SK-N-SH (cell line): ENCODE measurements at regions not wholly inside any gene's neighbourhood (a gene's known extent, or its start where the extent isn't known, plus 50 kb on each side); places are given as distances from the start of the nearest gene placed in this dataset.

Experiments used
- CTCF ChIA-PET: fragments of 300-600, 350-600 bp; formaldehyde crosslinking; extraction: SDS; loops from one replicate; lab custom pipeline; 2021; lab: Yijun Ruan, JAX
- POLR2A ChIA-PET: fragments of 350-600 bp; sonication (Branson Sonifier 250); formaldehyde crosslinking; extraction: SDS; loops from one replicate; lab custom pipeline; 2020; ENCODE audit warnings: antibody characterized with exemption, inconsistent platforms; lab: Yijun Ruan, JAX
- DNase-seq: peaks from one replicate; pipeline ENCODE4 v3.0.0; 2012
- H2AFZ ChIP-seq: fragments of 200-600 bp; sonication (generic); 2 replicates; pipeline ENCODE4 v1.8.1; 2016; ENCODE audit warnings: antibody characterized with exemption, mild to moderate bottlenecking, low read depth
- H3F3A ChIP-seq: fragments of 200-600 bp; sonication (generic); replicated peaks from 2 replicates; pipeline ENCODE3; 2016; ENCODE audit warnings: antibody characterized with exemption, mild to moderate bottlenecking; ENCODE audit not compliant: insufficient read depth
- H3K27ac ChIP-seq, 2 experiments: fragments of 200-500 bp in 1 of 2; fragments of 200-600 bp in 1 of 2; sonication (Bioruptor generic) in 1 of 2; sonication (generic), shearing (Covaris generic) in 1 of 2; 2 replicates each; pipeline versions ENCODE4 v1.5.1 to v1.6.1; 2014 to 2016; ENCODE audit warnings: low read depth in 2 of 2, inconsistent platforms in 1 of 2, low read length in 1 of 2, mild to moderate bottlenecking in 1 of 2, mixed read lengths in 1 of 2
- H3K27me3 ChIP-seq: fragments of 200-600 bp; sonication (generic), shearing (Covaris generic); 2 replicates; pipeline ENCODE4 v1.6.1; 2016; ENCODE audit warnings: mixed run types; ENCODE audit not compliant: insufficient read depth
- H3K36me3 ChIP-seq, 2 experiments: fragments of 200-500 bp in 1 of 2; fragments of 200-600 bp in 1 of 2; sonication (Bioruptor generic) in 1 of 2; sonication (generic) in 1 of 2; replicated peaks in 1 of 2; 2 replicates each; pipeline versions ENCODE3 to v1.5.1; 2014 to 2016; ENCODE audit warnings: low read length in 1 of 2, mild to moderate bottlenecking in 1 of 2; ENCODE audit not compliant: insufficient read depth in 2 of 2, control insufficient read depth in 1 of 2
- H3K4me1 ChIP-seq, 2 experiments: fragments of 200-500 bp in 1 of 2; fragments of 200-600 bp in 1 of 2; sonication (Bioruptor generic) in 1 of 2; sonication (generic), shearing (Covaris generic) in 1 of 2; 2 replicates each; pipeline versions ENCODE4 v1.5.1 to v1.6.1; 2014 to 2016; ENCODE audit warnings: low read depth in 1 of 2, low read length in 1 of 2, mixed run types in 1 of 2; ENCODE audit not compliant: insufficient read depth in 2 of 2, control insufficient read depth in 1 of 2
- H3K4me2 ChIP-seq: fragments of 200-600 bp; sonication (generic), shearing (Covaris generic); 2 replicates; pipeline ENCODE4 v1.6.1; 2017; ENCODE audit warnings: mixed run types
- H3K4me3 ChIP-seq, 2 experiments: fragments of 200-500 bp in 1 of 2; fragments of 200-600 bp in 1 of 2; sonication (Bioruptor generic) in 1 of 2; sonication (generic), shearing (Covaris generic) in 1 of 2; 2 replicates each; pipeline versions ENCODE4 v1.5.1 to v1.8.1; 2014 to 2016; ENCODE audit warnings: low read depth in 2 of 2, inconsistent platforms in 1 of 2, low read length in 1 of 2, mild to moderate bottlenecking in 1 of 2, mixed read lengths in 1 of 2, moderate library complexity in 1 of 2
- H3K79me2 ChIP-seq: fragments of 200-600 bp; sonication (generic); 2 replicates; pipeline ENCODE4 v1.8.1; 2017; ENCODE audit warnings: mild to moderate bottlenecking; ENCODE audit not compliant: insufficient read depth
- H3K9ac ChIP-seq: fragments of 200-600 bp; sonication (generic); 2 replicates; pipeline ENCODE4 v1.6.1; 2017; ENCODE audit warnings: mixed run types
- H3K9me2 ChIP-seq: fragments of 200-600 bp; sonication (generic); 2 replicates; pipeline ENCODE4 v1.6.1; 2017; ENCODE audit warnings: mixed run types
- H3K9me3 ChIP-seq: fragments of 200-600 bp; sonication (generic); 2 replicates; pipeline ENCODE4 v1.6.1; 2017; ENCODE audit warnings: mixed run types, mild to moderate bottlenecking, moderate library complexity
- H4K20me1 ChIP-seq: fragments of 200-600 bp; sonication (generic); 2 replicates; pipeline ENCODE4 v1.6.1; 2017; ENCODE audit warnings: mild to moderate bottlenecking, mixed run types; ENCODE audit not compliant: insufficient read depth
- CHD2 ChIP-seq: fragments of 150-350 bp; IDR thresholded peaks from 2 replicates; pipeline ENCODE4 v1.6.1; 2018; ENCODE audit warnings: low read length; ENCODE audit not compliant: partially characterized antibody
- CTCF ChIP-seq: fragments of 200-600 bp; sonication (generic); IDR thresholded peaks from 2 replicates; pipeline ENCODE4 v1.6.1; 2017; ENCODE audit warnings: antibody characterized with exemption, mild to moderate bottlenecking, moderate library complexity
- ELF1 ChIP-seq: IDR thresholded peaks from 2 replicates; pipeline ENCODE4 v1.4.0; 2012
- EZH2phosphoT487 ChIP-seq: fragments of 200-600 bp; sonication (generic); IDR thresholded peaks from 2 replicates; pipeline ENCODE4 v1.6.1; 2017; ENCODE audit warnings: low read depth, mixed run types, mild to moderate bottlenecking, antibody characterized with exemption, moderate library complexity, borderline replicate concordance
- FOSL2 ChIP-seq: IDR thresholded peaks from 2 replicates; pipeline ENCODE4 v1.4.0; 2012; ENCODE audit warnings: low read depth, mild to moderate bottlenecking, moderate library complexity, borderline replicate concordance
- FOXM1 ChIP-seq: IDR thresholded peaks from 2 replicates; pipeline ENCODE4 v1.4.0; 2012; ENCODE audit warnings: low read depth, mild to moderate bottlenecking
- GABPA ChIP-seq: IDR thresholded peaks from 2 replicates; pipeline ENCODE4 v1.4.0; 2012; ENCODE audit warnings: low read depth, mild to moderate bottlenecking
- IRF3 ChIP-seq: fragments of 150-350 bp; IDR thresholded peaks from 2 replicates; pipeline ENCODE4 v1.6.1; 2016; ENCODE audit warnings: mild to moderate bottlenecking, low read depth, low read length
- JUND ChIP-seq: IDR thresholded peaks from 2 replicates; pipeline ENCODE4 v1.4.0; 2012
- MXI1 ChIP-seq: IDR thresholded peaks from 2 replicates; pipeline ENCODE4 v1.6.1; 2012; ENCODE audit warnings: mild to moderate bottlenecking, low read depth, low read length, improper control_type of control experiment
- POLR2AphosphoS5 ChIP-seq: IDR thresholded peaks from 2 replicates; pipeline ENCODE4 v1.6.1; 2012; ENCODE audit warnings: low read depth, low read length
- RCOR1 ChIP-seq: fragments of 150-350 bp; IDR thresholded peaks from 2 replicates; pipeline ENCODE4 v1.6.1; 2017; ENCODE audit warnings: antibody characterized with exemption, low read length
- RFX5 ChIP-seq: IDR thresholded peaks from 2 replicates; pipeline ENCODE4 v1.6.1; 2012; ENCODE audit warnings: mild to moderate bottlenecking, improper control_type of control experiment, low read length
- TCF12 ChIP-seq: IDR thresholded peaks from 2 replicates; pipeline ENCODE4 v1.4.0; 2012
- TEAD4 ChIP-seq: IDR thresholded peaks from 2 replicates; pipeline ENCODE4 v1.4.0; 2012; ENCODE audit warnings: mild to moderate bottlenecking, borderline replicate concordance; ENCODE audit not compliant: insufficient read depth
- YY1 ChIP-seq: IDR thresholded peaks from 2 replicates; pipeline ENCODE4 v1.4.0; 2012; ENCODE audit warnings: low read depth, mild to moderate bottlenecking
- WGBS: methylation state at CpG from one replicate; pipeline ENCODE4 v1.1.6; 2017; ENCODE audit warnings: low lambda C conversion rate; 5-methylcytosine and 5-hydroxymethylcytosine counted together
- TF ChIP-seq, protein P1 (sequence below): IDR thresholded peaks from 2 replicates; pipeline ENCODE4 v1.4.0; 2012; ENCODE audit warnings: low read depth

DNA sequence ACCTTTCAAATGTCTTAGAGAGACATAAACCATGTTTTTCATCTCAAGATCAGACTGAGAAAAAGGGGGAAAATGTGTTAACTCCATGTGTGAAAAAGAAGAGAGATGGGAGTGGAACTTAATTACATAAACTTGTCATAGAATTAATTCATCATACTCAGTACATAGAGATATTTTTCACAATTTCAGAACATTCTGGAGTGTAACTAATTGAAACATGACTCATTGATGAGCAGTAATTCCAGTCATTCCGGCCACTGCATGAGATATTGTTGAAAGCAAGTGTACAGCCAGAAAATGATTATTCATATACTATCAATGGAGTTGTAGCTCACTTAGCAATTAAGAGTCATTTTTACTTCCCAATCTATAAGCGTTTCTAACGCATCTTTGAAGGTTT lies 739.3 kb downstream of the LTN1 start:
- H3K9ac ChIP-seq: no peak overlapping the region
- H3K4me2 ChIP-seq: no peak overlapping the region
- H3K9me3 ChIP-seq: no peaks in the 10 kb centered on the region; the same call in 1 of the 2 replicates
- CTCF ChIA-PET: no interaction called here
- no peak for DNase-seq
- no peaks in the 10 kb centered on the region for H3K36me3 ChIP-seq
- no peaks in the 10 kb centered on the region for H3K27me3 ChIP-seq
- no peaks in the 10 kb centered on the region for H3F3A ChIP-seq
- H3K79me2 ChIP-seq: no peaks in the 10 kb centered on the region
- peaks cover 12 to 14% of the 10 kb centered on the region in 2 experiments; a peak in 3 of 4 replicates for H3K4me1 ChIP-seq
- POLR2A ChIA-PET: no interaction called here
- H2AFZ ChIP-seq: peak overlapping the region; percentile 41; the same call in 1 of the 2 replicates
- peak overlapping the region in 1 of 2 experiments; percentile 97; a peak in 1 of 4 replicates for H3K27ac ChIP-seq
- WGBS: 65% methylated on average over 3 of the region's 3 CpGs
- TF ChIP-seq RFX5 (no peak), FOSL2 (peak; percentile 49; the same call in 1 of the 2 replicates), FOXM1 (no peak), TCF12 (0 out of 2 replicates have a peak, but pooled peaks have one; percentile 5), GABPA (no peak), JUND (peak; percentile 43; the same call in 1 of the 2 replicates)
- TF ChIP-seq, protein P1, sequence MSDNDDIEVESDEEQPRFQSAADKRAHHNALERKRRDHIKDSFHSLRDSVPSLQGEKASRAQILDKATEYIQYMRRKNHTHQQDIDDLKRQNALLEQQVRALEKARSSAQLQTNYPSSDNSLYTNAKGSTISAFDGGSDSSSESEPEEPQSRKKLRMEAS: no peak
- H4K20me1 ChIP-seq: no peaks in the 10 kb centered on the region
- no peak overlapping the region for H3K4me3 ChIP-seq
- 0 out of 2 replicates have a peak, but pooled peaks cover 4% of the 10 kb centered on the region for H3K9me2 ChIP-seq

- WGBS: 70% methylated on average over 2 of the region's 2 CpGs
- ChIA-PET POLR2A (no interaction called here), CTCF (interaction anchor here (1.1 kb wide), 1 partner anchor 83 kb away, joined by 4 read pairs; no protein-coding TSS in a partner anchor)
- Histone ChIP-seq H3F3A (no peaks in the 10 kb centered on the region), H3K9me3 (no peaks in the 10 kb centered on the region; the same call in 1 of the 2 replicates), H3K79me2 (no peaks in the 10 kb centered on the region), H3K27ac (peak overlapping the region in 1 of 2 experiments; percentile 97; a peak in 1 of 4 replicates), H2AFZ (0 out of 2 replicates have a peak overlapping the region, but pooled peaks have one; percentile 41), H3K4me2 (no peak overlapping the region), H3K9ac (no peak overlapping the region), H3K9me2 (0 out of 2 replicates have a peak, but pooled peaks cover 4% of the 10 kb centered on the region), H3K4me3 (no peak overlapping the region), H3K27me3 (no peaks in the 10 kb centered on the region), H3K36me3 (no peaks in the 10 kb centered on the region), H4K20me1 (no peaks in the 10 kb centered on the region), H3K4me1 (peaks cover 12 to 14% of the 10 kb centered on the region in 2 experiments; a peak in 3 of 4 replicates)
- no peak for DNase-seq
- no peak for TF ChIP-seq MXI1
These were observed 739.7 kb downstream of the LTN1 start for GRCh38 chr21:28252928-28253327.

GRCh38 chr21:28250946-28251345 lies 741.7 kb downstream of the LTN1 start:
- DNase-seq: no peak
- CTCF ChIA-PET: no interaction called here
- no peaks in the 10 kb centered on the region for H3K79me2 ChIP-seq
- H4K20me1 ChIP-seq: no peaks in the 10 kb centered on the region
- H3K36me3 ChIP-seq: no peaks in the 10 kb centered on the region
- H2AFZ ChIP-seq: no peak overlapping the region
- WGBS: 83% methylated on average over 4 of the region's 4 CpGs
- H3K4me2 ChIP-seq: no peak overlapping the region
- no peak overlapping the region for H3K27ac ChIP-seq
- no peak overlapping the region for H3K9ac ChIP-seq
- H3K9me3 ChIP-seq: no peaks in the 10 kb centered on the region; the same call in 1 of the 2 replicates
- TF ChIP-seq TEAD4 (no peak), FOSL2 (no peak), ELF1 (no peak), CTCF (no peak), RFX5 (no peak), RCOR1 (no peak), EZH2phosphoT487 (no peak), POLR2AphosphoS5 (no peak), IRF3 (no peak), CHD2 (no peak), GABPA (no peak), YY1 (no peak)
- POLR2A ChIA-PET: no interaction called here
- no peak overlapping the region for H3K4me3 ChIP-seq
- no peaks in the 10 kb centered on the region for H3F3A ChIP-seq
- peaks cover 6 to 7% of the 10 kb centered on the region in 2 experiments; a peak in 3 of 4 replicates for H3K4me1 ChIP-seq
- no peaks in the 10 kb centered on the region for H3K27me3 ChIP-seq
- H3K9me2 ChIP-seq: 0 out of 2 replicates have a peak, but pooled peaks cover 4% of the 10 kb centered on the region
